BE2C (cell line): ENCODE measurements at regions not wholly inside any gene's neighbourhood (a gene's known extent, or its start where the extent isn't known, plus 50 kb on each side); places are given as distances from the start of the nearest gene placed in this dataset.
"Not testable (repeated sequence)": the region's sequence is repeated elsewhere in the genome, so short reads cannot be mapped to it uniquely, and the experiment has no call there.

Experiments used
- DNase-seq: peaks from one replicate; pipeline ENCODE4 v3.0.0-alpha.2; 2020
- H3K27me3 ChIP-seq: fragments of 250-450 bp; sonication (Bioruptor Pico); 2 replicates; pipeline ENCODE4 v1.5.1; 2020; ENCODE audit warnings: mild to moderate bottlenecking
- H3K36me3 ChIP-seq: fragments of 250-450 bp; sonication (Bioruptor Pico); 2 replicates; pipeline ENCODE4 v1.5.1; 2020; ENCODE audit warnings: mild to moderate bottlenecking
- H3K4me1 ChIP-seq: fragments of 250-450 bp; sonication (Bioruptor Pico); 2 replicates; pipeline ENCODE4 v1.5.1; 2020
- H3K4me3 ChIP-seq: 2 replicates; pipeline ENCODE4 v1.5.1; 2011; ENCODE audit warnings: low read depth, low read length
- H3K9me3 ChIP-seq: fragments of 250-450 bp; sonication (Bioruptor Pico); 2 replicates; pipeline ENCODE4 v1.5.1; 2020
- CTCF ChIP-seq: IDR thresholded peaks from 2 replicates; pipeline ENCODE4 v1.5.1; 2012; ENCODE audit warnings: mild to moderate bottlenecking, low read depth, low read length

GRCh38 chr9:78103971-78104433, 72.4 kb upstream of the GNAQ start:
- Histone ChIP-seq H3K9me3 (peaks cover 3% of the 10 kb centered on the region), H3K4me1 (no peaks in the 10 kb centered on the region), H3K4me3 (no peak overlapping the region), H3K36me3 (no peaks in the 10 kb centered on the region), H3K27me3 (no peaks in the 10 kb centered on the region)
- no peak for DNase-seq
- no peak for TF ChIP-seq CTCF

DNA sequence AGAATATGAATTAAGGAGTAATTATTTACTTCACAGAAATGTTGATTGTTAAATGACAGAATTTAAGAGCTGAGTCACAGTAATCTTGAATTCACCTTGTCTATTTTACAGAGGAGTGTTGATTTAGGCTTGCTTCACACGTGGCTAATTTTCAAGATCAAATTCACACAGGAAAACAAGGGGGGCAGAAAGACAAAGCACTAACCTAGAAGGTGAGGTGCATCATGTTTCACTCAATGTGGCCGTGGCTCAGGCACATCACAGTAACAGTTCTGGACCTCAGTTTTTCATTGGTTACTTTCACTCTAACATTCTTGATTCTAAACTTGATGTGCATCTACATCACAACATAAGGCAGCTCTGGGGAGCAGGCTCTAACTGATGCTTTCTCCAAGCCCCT, 69.6 kb upstream of the GNAQ start:
- peaks cover 3% of the 10 kb centered on the region for H3K9me3 ChIP-seq
- no peak for DNase-seq
- no peaks in the 10 kb centered on the region for H3K36me3 ChIP-seq
- H3K27me3 ChIP-seq: no peaks in the 10 kb centered on the region
- H3K4me3 ChIP-seq: no peak overlapping the region
- TF ChIP-seq CTCF: no peak
- no peaks in the 10 kb centered on the region for H3K4me1 ChIP-seq

- Histone ChIP-seq H3K4me3 (no peak overlapping the region), H3K27me3 (no peaks in the 10 kb centered on the region), H3K36me3 (no peaks in the 10 kb centered on the region), H3K4me1 (no peaks in the 10 kb centered on the region), H3K9me3 (peaks cover 3% of the 10 kb centered on the region)
- no peak for DNase-seq
- TF ChIP-seq CTCF: no peak
These were observed 65.9 kb upstream of the GNAQ start for GRCh38 chr9:78097541-78097940.

GRCh38 chr9:78091731-78092130, 60.1 kb upstream of the GNAQ start:
- no peak overlapping the region for H3K4me3 ChIP-seq
- TF ChIP-seq CTCF: no peak
- no peaks in the 10 kb centered on the region for H3K4me1 ChIP-seq
- no peaks in the 10 kb centered on the region for H3K36me3 ChIP-seq
- H3K9me3 ChIP-seq: no peaks in the 10 kb centered on the region
- no peak for DNase-seq
- no peaks in the 10 kb centered on the region for H3K27me3 ChIP-seq

DNA sequence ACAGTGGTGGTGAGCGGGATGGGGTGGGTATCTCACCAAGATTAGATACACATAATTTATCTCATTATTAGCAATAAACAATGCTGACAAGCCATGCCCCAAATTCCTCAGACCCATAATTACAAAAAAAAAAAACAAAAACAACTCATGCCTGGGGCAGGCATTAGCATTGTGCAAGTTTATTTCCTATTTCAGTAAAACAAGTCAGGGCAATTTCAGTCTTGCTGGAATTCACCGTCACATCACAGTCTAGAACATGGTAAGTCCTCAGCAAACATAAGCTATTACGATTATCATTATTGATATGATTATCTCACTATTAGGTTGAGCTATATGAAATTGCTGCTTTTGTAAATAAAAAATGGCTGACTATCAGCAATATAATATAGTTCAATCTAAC, 57.5 kb upstream of the GNAQ start:
- H3K9me3 ChIP-seq: no peaks in the 10 kb centered on the region
- H3K4me1 ChIP-seq: no peaks in the 10 kb centered on the region
- no peak for DNase-seq
- TF ChIP-seq CTCF: no peak
- no peak overlapping the region for H3K4me3 ChIP-seq
- H3K27me3 ChIP-seq: no peaks in the 10 kb centered on the region
- H3K36me3 ChIP-seq: no peaks in the 10 kb centered on the region

DNA sequence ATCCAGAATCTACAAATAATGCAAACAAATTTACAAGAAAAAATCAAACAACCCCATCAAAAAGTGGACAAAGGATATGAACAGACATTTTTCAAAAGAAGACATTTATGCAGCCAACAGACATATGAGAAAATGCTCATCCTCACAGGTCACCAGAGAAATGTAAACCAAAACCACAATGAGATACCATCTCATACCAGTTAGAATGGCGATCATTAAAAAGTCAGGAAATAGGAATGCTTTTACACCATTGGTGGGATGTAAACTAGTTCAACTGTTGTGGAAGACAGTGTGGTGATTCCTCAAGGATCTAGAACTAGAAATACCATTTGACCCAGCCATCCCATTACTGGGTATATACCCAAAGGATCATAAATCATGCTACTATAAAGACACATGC, 56.6 kb upstream of the GNAQ start:
- H3K27me3 ChIP-seq, H3K36me3 ChIP-seq, DNase-seq, H3K9me3 ChIP-seq, H3K4me3 ChIP-seq, H3K4me1 ChIP-seq: not testable (repeated sequence)
